ENCODE measurements at regions not wholly inside any gene's neighbourhood (a gene's known extent, or its start where the extent isn't known, plus 50 kb on each side); places are given as distances from the start of the nearest gene placed in this dataset.

- TF ChIP-seq CTCF (IDR thresholded peaks at IDR 0.05) (no peak), POLR2A (IDR thresholded peaks at IDR 0.05) (no peak)
These were observed 385.8 kb downstream of the DLEU7 start for GRCh38 chr13:50457415-50458393.
